PC-3 (cell line): ENCODE measurements at regions not wholly inside any gene's neighbourhood (a gene's known extent, or its start where the extent isn't known, plus 50 kb on each side); places are given as distances from the start of the nearest gene placed in this dataset.
A peak's percentile ranks its signal among the peaks of the same experiment; 100 is the strongest.

Experiments
- ATAC-seq: fragments of 200-7000 bp; cut with Tn5 transposase; 2 replicates; pipeline ENCODE4 v1.9.1; 2020; ENCODE audit warnings: mild to moderate bottlenecking, moderate library complexity
- BruUV-seq: library from RNA; stranded (reverse); fragments of 400-500 nt; replicated peaks from 2 replicates; lab custom pipeline; 2021; lab: Mats Ljungman, UMichigan
- CTCF ChIA-PET: fragments of 300-600 bp; sonication (Branson Sonifier 250); formaldehyde crosslinking; loops from one replicate; lab custom pipeline; 2022; ENCODE audit warnings: antibody characterized with exemption; lab: Charles Lee
- POLR2A ChIA-PET: fragments of 300-600 bp; sonication (Branson Sonifier 250); formaldehyde crosslinking; loops from one replicate; lab custom pipeline; 2022; ENCODE audit warnings: antibody characterized with exemption; ENCODE audit not compliant: unreplicated experiment; lab: Charles Lee
- DNase-seq: peaks from one replicate; pipeline ENCODE4 v3.0.0-alpha.2; 2015
- H2AFZ ChIP-seq: fragments of 300-600 bp; sonication (generic); 2 replicates; pipeline ENCODE4 v1.6.0; 2016; ENCODE audit warnings: antibody characterized with exemption, low read length
- H3F3A ChIP-seq: fragments of 300-600 bp; sonication (generic); one replicate; pipeline ENCODE4 v1.6.0; 2017; ENCODE audit warnings: antibody characterized with exemption, low read length, control low read depth, mild to moderate bottlenecking; ENCODE audit not compliant: unreplicated experiment
- H3K27ac ChIP-seq: fragments of 300-600 bp; sonication (generic); 2 replicates; pipeline ENCODE4 v1.5.1; 2016; ENCODE audit warnings: mild to moderate bottlenecking, low read length
- H3K27me3 ChIP-seq: fragments of 300-600 bp; sonication (generic); 2 replicates; pipeline ENCODE4 v1.6.1; 2016; ENCODE audit warnings: low read length, mixed read lengths
- H3K36me3 ChIP-seq: fragments of 300-600 bp; sonication (generic); 2 replicates; pipeline ENCODE4 v1.6.1; 2016; ENCODE audit warnings: low read depth, mixed run types, low read length, mixed read lengths
- H3K4me1 ChIP-seq: fragments of 300-600 bp; sonication (generic); 2 replicates; pipeline ENCODE4 v1.5.1; 2016; ENCODE audit warnings: low read length; ENCODE audit not compliant: insufficient read depth
- H3K4me2 ChIP-seq: fragments of 300-600 bp; sonication (generic); 2 replicates; pipeline ENCODE4 v1.6.0; 2016; ENCODE audit warnings: low read length
- H3K4me3 ChIP-seq: fragments of 300-600 bp; sonication (generic); 2 replicates; pipeline ENCODE4 v1.5.1; 2016; ENCODE audit warnings: mild to moderate bottlenecking, low read length, mixed read lengths
- H3K79me2 ChIP-seq: fragments of 300-600 bp; sonication (generic); 2 replicates; pipeline ENCODE4 v1.6.1; 2017; ENCODE audit warnings: low read length, mixed read lengths
- H3K9ac ChIP-seq: fragments of 300-600 bp; sonication (generic); 2 replicates; pipeline ENCODE4 v1.6.0; 2016; ENCODE audit warnings: mild to moderate bottlenecking, low read length
- H3K9me2 ChIP-seq: fragments of 300-600 bp; sonication (generic); replicated peaks from 2 replicates; pipeline ENCODE4 v1.6.1; 2016; ENCODE audit warnings: mixed run types, low read length, mixed read lengths
- H3K9me3 ChIP-seq: fragments of 300-600 bp; sonication (generic); 2 replicates; pipeline ENCODE4 v1.6.1; 2016; ENCODE audit warnings: low read length, mixed read lengths
- H4K20me1 ChIP-seq: fragments of 300-600 bp; sonication (generic); 2 replicates; pipeline ENCODE4 v1.6.1; 2016; ENCODE audit warnings: low read length, mixed read lengths
- CTCF ChIP-seq: fragments of 300-600 bp; sonication (generic); conservative IDR thresholded peaks from 2 replicates; pipeline ENCODE4 v1.5.1; 2017; ENCODE audit warnings: antibody characterized with exemption, low read depth, mild to moderate bottlenecking, low read length
- EZH2 ChIP-seq: fragments of 300-600 bp; sonication (generic); IDR thresholded peaks from one replicate; pipeline ENCODE4 v1.6.1; 2017; ENCODE audit warnings: antibody characterized with exemption, mild to moderate bottlenecking, low read length; ENCODE audit not compliant: unreplicated experiment
- EZH2phosphoT487 ChIP-seq: fragments of 300-600 bp; sonication (generic); IDR thresholded peaks from 2 replicates; pipeline ENCODE4 v1.6.1; 2018; ENCODE audit warnings: mild to moderate bottlenecking, antibody characterized with exemption, low read length, borderline replicate concordance
- intact Hi-C: fragments of 100-400 bp; cut with micrococcal nuclease; formaldehyde crosslinking; loops from 2 replicates; pipeline ENCODE4 v1.9.0; 2023

DNA sequence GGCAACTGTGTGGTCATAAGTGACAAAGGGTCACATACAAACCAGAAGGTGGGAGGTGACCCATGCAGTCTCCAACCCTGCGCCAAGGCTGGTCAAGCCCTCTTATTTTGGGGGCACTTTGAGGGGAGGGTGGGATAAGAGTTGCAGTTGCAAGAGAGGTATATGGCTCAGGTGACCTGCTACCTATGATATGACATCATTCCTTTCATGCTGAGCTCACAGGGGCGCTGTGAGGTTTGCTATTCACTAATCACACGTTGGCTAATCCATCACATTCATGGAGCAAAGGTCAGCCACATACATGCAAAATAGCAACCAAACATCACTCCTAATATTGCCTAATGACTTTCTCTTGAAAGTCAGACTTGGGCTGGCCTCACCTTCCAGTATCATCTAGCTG, 72.0 kb upstream of the PAXBP1 start:
- Histone ChIP-seq H3K27ac (no peak overlapping the region), H3K9me2 (no peaks in the 10 kb centered on the region), H3K4me3 (no peak overlapping the region), H4K20me1 (no peaks in the 10 kb centered on the region), H3K4me2 (no peak overlapping the region), H2AFZ (no peak overlapping the region), H3F3A (no peaks in the 10 kb centered on the region), H3K4me1 (peaks cover 5% of the 10 kb centered on the region; the same call in 1 of the 2 replicates), H3K27me3 (peaks cover 68% of the 10 kb centered on the region), H3K9ac (no peak overlapping the region), H3K79me2 (no peaks in the 10 kb centered on the region), H3K36me3 (no peaks in the 10 kb centered on the region), H3K9me3 (no peaks in the 10 kb centered on the region)
- DNase-seq = no peak
- ChIA-PET CTCF (no interaction called here), POLR2A (no interaction called here)
- TF ChIP-seq EZH2 (no peak), CTCF (no peak), EZH2phosphoT487 (no peak)
- no TSS peak for BruUV-seq
- ATAC-seq = no peak
- intact Hi-C loops = no loop called here

DNA sequence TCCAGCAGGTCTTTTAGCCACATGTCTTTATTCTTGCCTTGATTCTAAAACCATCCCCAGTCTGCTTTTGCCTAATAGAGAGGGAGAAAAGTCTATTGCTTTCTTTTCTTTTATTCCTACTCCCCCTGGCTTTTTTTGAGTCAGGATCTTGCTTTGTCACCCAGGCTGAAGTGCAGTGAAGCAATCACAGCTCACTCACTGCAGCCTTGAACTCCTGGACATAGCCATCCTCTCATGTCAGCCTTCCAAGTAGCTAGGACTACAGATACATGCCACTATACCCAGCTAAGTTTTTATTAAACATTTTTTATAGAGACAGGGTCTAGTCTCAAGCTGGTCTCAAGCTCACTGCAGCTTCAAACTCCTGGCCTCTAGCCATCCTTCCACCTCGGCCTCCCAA, 72.5 kb upstream of the PAXBP1 start:
- H3F3A ChIP-seq = no peaks in the 10 kb centered on the region
- ChIA-PET CTCF (no interaction called here), POLR2A (no interaction called here)
- H3K4me3 ChIP-seq = no peak overlapping the region
- TF ChIP-seq CTCF (no peak), EZH2phosphoT487 (no peak), EZH2 (no peak)
- no peaks in the 10 kb centered on the region for H3K79me2 ChIP-seq
- H3K36me3 ChIP-seq = no peaks in the 10 kb centered on the region
- H2AFZ ChIP-seq = no peak overlapping the region
- peaks cover 5% of the 10 kb centered on the region; the same call in 1 of the 2 replicates for H3K4me1 ChIP-seq
- H3K9ac ChIP-seq = no peak overlapping the region
- intact Hi-C loops = no loop called here
- H3K9me2 ChIP-seq = no peaks in the 10 kb centered on the region
- no peak overlapping the region for H3K4me2 ChIP-seq
- DNase-seq (no peak), ATAC-seq (no peak)
- no peak overlapping the region for H3K27ac ChIP-seq
- BruUV-seq = no TSS peak
- peaks cover 68% of the 10 kb centered on the region for H3K27me3 ChIP-seq
- no peaks in the 10 kb centered on the region for H4K20me1 ChIP-seq
- no peaks in the 10 kb centered on the region for H3K9me3 ChIP-seq

GRCh38 chr21:32844653-32845436, 73.3 kb upstream of the PAXBP1 start:
- no peaks in the 10 kb centered on the region for H3K9me2 ChIP-seq
- H3K9me3 ChIP-seq = no peaks in the 10 kb centered on the region
- no peak for TF ChIP-seq EZH2
- no peak for TF ChIP-seq EZH2phosphoT487
- TF ChIP-seq CTCF = 0 out of 2 replicates have a peak, but pooled peaks have one; percentile 31
- BruUV-seq = no TSS peak
- no peaks in the 10 kb centered on the region for H4K20me1 ChIP-seq
- H3K9ac ChIP-seq = no peak overlapping the region
- H3K79me2 ChIP-seq = no peaks in the 10 kb centered on the region
- H3K36me3 ChIP-seq = no peaks in the 10 kb centered on the region
- peaks cover 68% of the 10 kb centered on the region for H3K27me3 ChIP-seq
- H3F3A ChIP-seq = no peaks in the 10 kb centered on the region
- CTCF ChIA-PET = no interaction called here
- intact Hi-C loops = no loop called here
- H3K27ac ChIP-seq = no peak overlapping the region
- POLR2A ChIA-PET = no interaction called here
- H3K4me2 ChIP-seq = no peak overlapping the region
- peaks cover 5% of the 10 kb centered on the region; the same call in 1 of the 2 replicates for H3K4me1 ChIP-seq
- H2AFZ ChIP-seq = no peak overlapping the region
- H3K4me3 ChIP-seq = no peak overlapping the region
- DNase-seq (peak; percentile 61), ATAC-seq (peak; percentile 50)
